ENCODE measurements at regions not wholly inside any gene's neighbourhood (a gene's known extent, or its start where the extent isn't known, plus 50 kb on each side); places are given as distances from the start of the nearest gene placed in this dataset.

DNA sequence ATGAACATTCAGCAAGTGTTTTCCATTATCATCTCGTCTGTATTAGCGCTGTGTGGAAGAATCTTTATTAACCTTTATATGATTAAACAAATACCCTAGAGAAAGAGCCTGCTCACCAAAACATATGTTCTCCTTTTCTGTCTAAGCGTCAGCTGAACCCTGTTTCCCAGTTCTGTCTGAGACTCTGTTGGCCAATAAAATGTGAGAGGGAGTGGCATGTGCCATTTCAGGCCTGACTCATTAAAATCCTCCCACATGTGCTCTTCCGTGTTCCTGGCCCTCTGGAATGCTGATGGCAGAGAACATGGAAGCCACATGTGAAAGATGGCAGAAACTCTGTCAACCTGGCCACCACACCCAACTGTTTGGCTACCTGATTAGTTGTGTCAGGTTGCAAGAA is 181.9 kb upstream of the EDNRB start:
- no TSS peak for BruUV-seq (replicated peaks)
- Histone ChIP-seq H3K79me2 (ENCODE audit: low read length) (no peaks in the 10 kb centered on the region), H3K9me2 (replicated peaks; ENCODE audit: low read length) (no peaks in the 10 kb centered on the region), H3K4me3 (ENCODE audit: low read length) (no peak overlapping the region), H2AFZ (ENCODE audit: low read length) (no peak overlapping the region), H3K27ac (ENCODE audit: low read length) (no peak overlapping the region), H3K27me3 (ENCODE audit: low read length) (no peaks in the 10 kb centered on the region), H3K36me3 (ENCODE audit: low read depth, low read length) (no peaks in the 10 kb centered on the region), H3K9me3 (ENCODE audit: low read length) (no peaks in the 10 kb centered on the region), H4K20me1 (ENCODE audit: low read length) (no peaks in the 10 kb centered on the region), H3K9ac (ENCODE audit: low read length) (no peak overlapping the region), H3K4me2 (ENCODE audit: low read length) (no peak overlapping the region), H3K4me1 (ENCODE audit: insufficient read depth, low read length) (peaks cover 7% of the 10 kb centered on the region; the same call in 1 of the 2 replicates), H3F3A (ENCODE audit: low read length, unreplicated experiment) (no peaks in the 10 kb centered on the region)
- intact Hi-C loops (cut with micrococcal nuclease): no loop called here
- no peak for ATAC-seq
- POLR2A ChIA-PET (ENCODE audit: unreplicated experiment): no interaction called here
- no peak for DNase-seq
- CTCF ChIA-PET: no interaction called here
- TF ChIP-seq CTCF (conservative IDR thresholded peaks at IDR 0.05; ENCODE audit: low read depth, low read length) (no peak), EZH2phosphoT487 (IDR thresholded peaks at IDR 0.05; ENCODE audit: borderline replicate concordance, low read length) (no peak), EZH2 (IDR thresholded peaks at IDR 0.05; ENCODE audit: low read length, unreplicated experiment) (no peak)

DNA sequence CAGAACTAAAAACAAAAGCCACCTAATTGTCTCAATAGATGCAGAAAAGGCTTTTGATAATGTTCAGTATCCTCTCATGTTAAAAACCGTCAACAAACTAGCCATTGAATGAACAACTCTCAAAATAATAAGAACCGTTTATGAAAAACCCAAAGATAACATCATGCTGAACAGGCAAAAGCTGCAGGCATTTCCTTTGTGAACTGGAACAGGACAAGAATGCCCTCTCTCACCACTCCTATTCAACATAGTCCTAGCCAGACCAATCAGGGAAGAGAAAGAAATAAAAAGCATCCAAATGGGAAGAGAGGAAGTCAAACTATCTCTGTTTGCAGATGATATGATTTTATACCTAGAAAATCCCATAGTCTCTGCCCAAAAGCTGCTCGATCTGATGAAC is 179.6 kb upstream of the EDNRB start:
- no peaks in the 10 kb centered on the region for H4K20me1 ChIP-seq (ENCODE audit: low read length)
- H3K9ac ChIP-seq (ENCODE audit: low read length): no peak overlapping the region
- CTCF ChIA-PET: no interaction called here
- intact Hi-C loops (cut with micrococcal nuclease): no loop called here
- H3K27ac ChIP-seq (ENCODE audit: low read length): no peak overlapping the region
- no peaks in the 10 kb centered on the region for H3K36me3 ChIP-seq (ENCODE audit: low read depth, low read length)
- POLR2A ChIA-PET (ENCODE audit: unreplicated experiment): no interaction called here
- DNase-seq: no peak
- H3K4me2 ChIP-seq (ENCODE audit: low read length): no peak overlapping the region
- H3K9me2 ChIP-seq (replicated peaks; ENCODE audit: low read length): no peaks in the 10 kb centered on the region
- no peak for TF ChIP-seq CTCF (conservative IDR thresholded peaks at IDR 0.05; ENCODE audit: low read depth, low read length)
- ATAC-seq: no peak
- H3K4me3 ChIP-seq (ENCODE audit: low read length): no peak overlapping the region
- H3K9me3 ChIP-seq (ENCODE audit: low read length): no peaks in the 10 kb centered on the region
- no peaks in the 10 kb centered on the region for H3K79me2 ChIP-seq (ENCODE audit: low read length)
- BruUV-seq (replicated peaks): no TSS peak
- H3F3A ChIP-seq (ENCODE audit: low read length, unreplicated experiment): no peaks in the 10 kb centered on the region
- H3K27me3 ChIP-seq (ENCODE audit: low read length): no peaks in the 10 kb centered on the region
- no peak overlapping the region for H2AFZ ChIP-seq (ENCODE audit: low read length)
- peaks cover 7% of the 10 kb centered on the region; the same call in 1 of the 2 replicates for H3K4me1 ChIP-seq (ENCODE audit: insufficient read depth, low read length)

- BruUV-seq (replicated peaks): no TSS peak
- no peaks in the 10 kb centered on the region for H4K20me1 ChIP-seq (ENCODE audit: low read length)
- ChIA-PET POLR2A (ENCODE audit: unreplicated experiment) (no interaction called here), CTCF (no interaction called here)
- no peak for TF ChIP-seq EZH2phosphoT487 (IDR thresholded peaks at IDR 0.05; ENCODE audit: borderline replicate concordance, low read length)
- no peak for TF ChIP-seq EZH2 (IDR thresholded peaks at IDR 0.05; ENCODE audit: low read length, unreplicated experiment)
- no peak for TF ChIP-seq CTCF (conservative IDR thresholded peaks at IDR 0.05; ENCODE audit: low read depth, low read length)
- H3K4me3 ChIP-seq (ENCODE audit: low read length): no peak overlapping the region
- H3K27me3 ChIP-seq (ENCODE audit: low read length): no peaks in the 10 kb centered on the region
- no peaks in the 10 kb centered on the region for H3K9me3 ChIP-seq (ENCODE audit: low read length)
- no peak for ATAC-seq
- intact Hi-C loops (cut with micrococcal nuclease): no loop called here
- no peak overlapping the region for H3K9ac ChIP-seq (ENCODE audit: low read length)
- no peak for DNase-seq
- no peaks in the 10 kb centered on the region for H3F3A ChIP-seq (ENCODE audit: low read length, unreplicated experiment)
- no peak overlapping the region for H3K27ac ChIP-seq (ENCODE audit: low read length)
- no peaks in the 10 kb centered on the region for H3K36me3 ChIP-seq (ENCODE audit: low read depth, low read length)
- H3K9me2 ChIP-seq (replicated peaks; ENCODE audit: low read length): no peaks in the 10 kb centered on the region
- no peak overlapping the region for H2AFZ ChIP-seq (ENCODE audit: low read length)
- H3K4me1 ChIP-seq (ENCODE audit: insufficient read depth, low read length): no peaks in the 10 kb centered on the region
- no peak overlapping the region for H3K4me2 ChIP-seq (ENCODE audit: low read length)
- H3K79me2 ChIP-seq (ENCODE audit: low read length): no peaks in the 10 kb centered on the region
Measured at GRCh38 chr13:78096221-78096620, 177.6 kb upstream of the EDNRB start.
